ENCODE measurements at regions not wholly inside any gene's neighbourhood (a gene's known extent, or its start where the extent isn't known, plus 50 kb on each side); places are given as distances from the start of the nearest gene placed in this dataset.

GRCh38 chr5:109998208-109998607, 308.5 kb downstream of the MAN2A1 start:
- TF ChIP-seq MAX (IDR thresholded peaks at IDR 0.05) (no peak), SMC3 (IDR thresholded peaks at IDR 0.05) (no peak), EP300 (IDR thresholded peaks at IDR 0.05) (no peak), HDAC2 (IDR thresholded peaks at IDR 0.05) (no peak), CEBPB (IDR thresholded peaks at IDR 0.05) (no peak), BHLHE40 (IDR thresholded peaks at IDR 0.05; ENCODE audit: low read depth, low read length) (no peak), RFX5 (IDR thresholded peaks at IDR 0.05) (no peak), CTCF (IDR thresholded peaks at IDR 0.05) (no peak), CHD4 (IDR thresholded peaks at IDR 0.05; ENCODE audit: borderline replicate concordance) (no peak), HEYL (CRISPR knock-in tag; IDR thresholded peaks at IDR 0.05) (no peak), ESRRA (IDR thresholded peaks at IDR 0.05; ENCODE audit: borderline replicate concordance, low read length) (no peak), JUNB (IDR thresholded peaks at IDR 0.05) (no peak)
